GM12873 (cell line): ENCODE measurements at regions not wholly inside any gene's neighbourhood (a gene's known extent, or its start where the extent isn't known, plus 50 kb on each side); places are given as distances from the start of the nearest gene placed in this dataset.

Source experiments
- CTCF ChIP-seq: IDR thresholded peaks from 2 replicates; pipeline ENCODE4 v1.5.1; 2012; ENCODE audit warnings: low read depth, mild to moderate bottlenecking, moderate library complexity, low read length, control low read depth; ENCODE audit not compliant: insufficient read depth; ENCODE audit errors: missing control alignments

DNA sequence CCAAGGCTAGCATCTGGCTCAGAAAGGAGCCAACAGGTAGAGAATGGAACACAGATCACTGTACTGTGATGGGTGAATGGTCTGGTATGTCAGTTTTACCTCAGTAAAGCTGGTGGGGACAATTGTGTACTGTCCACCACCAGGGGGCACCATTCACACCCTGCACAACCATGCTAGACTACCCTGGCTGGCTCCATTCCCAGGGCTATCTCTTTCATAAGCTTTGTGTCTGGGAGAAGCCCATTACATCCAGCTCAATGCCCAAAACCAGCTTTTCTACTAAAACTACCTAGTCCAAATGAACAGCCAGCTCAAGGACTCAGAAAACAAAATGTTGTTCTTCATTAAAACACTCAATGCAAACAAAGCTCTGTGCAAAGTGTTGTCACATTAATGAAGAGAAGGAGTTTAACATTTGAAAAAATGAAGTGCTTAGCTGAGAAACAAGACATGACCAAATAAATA lies 62.0 kb upstream of the RASAL2 start:
- TF ChIP-seq CTCF = peak; percentile 92

DNA sequence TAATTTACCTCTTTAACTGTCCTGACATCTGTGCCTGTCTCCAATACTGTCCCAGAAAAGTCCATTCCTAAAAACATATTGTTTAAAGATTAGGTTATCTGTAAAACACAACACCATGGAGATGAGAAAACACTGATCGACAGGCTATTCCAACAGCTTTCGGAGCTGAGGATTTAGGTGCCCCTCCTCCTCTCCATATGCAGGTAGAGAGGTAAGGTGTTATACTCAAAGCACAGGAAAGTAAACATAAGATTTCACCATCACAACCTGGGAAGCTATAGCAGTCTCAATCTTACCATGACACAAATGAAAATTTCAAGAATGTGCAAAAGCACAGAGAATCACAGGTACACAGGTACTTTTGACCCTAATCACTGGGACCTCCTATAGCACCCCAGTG lies 60.9 kb upstream of the RASAL2 start:
- TF ChIP-seq CTCF = no peak

DNA sequence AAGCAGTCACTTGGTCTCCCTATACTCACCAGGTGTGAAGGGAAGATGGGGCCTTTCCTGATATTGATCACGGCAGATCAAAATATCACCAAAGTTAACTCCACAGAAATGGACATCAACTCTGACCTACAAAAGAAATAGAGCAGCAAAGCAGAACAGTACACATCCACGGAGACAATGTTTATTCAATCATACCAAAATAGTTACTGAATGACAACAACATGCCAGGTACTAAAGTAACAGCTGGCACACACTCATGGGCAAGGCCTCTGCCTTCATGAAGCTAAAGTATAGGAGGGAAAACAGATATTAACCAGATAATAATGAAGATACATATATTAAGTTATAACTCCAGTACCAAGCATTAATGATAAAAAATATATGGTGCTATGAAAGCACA lies 59.2 kb upstream of the RASAL2 start:
- no peak for TF ChIP-seq CTCF

DNA sequence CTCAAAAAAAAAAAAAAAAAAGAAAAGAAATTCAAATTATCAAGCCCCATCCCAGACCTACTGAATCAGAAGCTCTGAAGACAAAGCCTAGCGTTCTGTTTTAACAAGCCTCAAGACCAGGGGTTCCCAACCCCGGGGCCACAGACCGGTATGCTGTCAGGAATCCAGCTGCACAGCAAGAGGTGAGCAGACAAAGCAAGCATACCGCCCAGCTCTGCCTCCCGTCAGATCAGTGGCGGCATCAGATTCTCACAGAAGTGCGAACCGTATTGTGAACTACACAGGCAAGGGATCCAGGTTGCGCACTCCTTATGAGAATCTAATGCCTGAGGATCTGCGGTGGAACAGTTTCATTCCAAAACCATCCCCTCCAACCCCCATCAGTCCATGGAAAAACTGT lies 57.8 kb upstream of the RASAL2 start:
- no peak for TF ChIP-seq CTCF

DNA sequence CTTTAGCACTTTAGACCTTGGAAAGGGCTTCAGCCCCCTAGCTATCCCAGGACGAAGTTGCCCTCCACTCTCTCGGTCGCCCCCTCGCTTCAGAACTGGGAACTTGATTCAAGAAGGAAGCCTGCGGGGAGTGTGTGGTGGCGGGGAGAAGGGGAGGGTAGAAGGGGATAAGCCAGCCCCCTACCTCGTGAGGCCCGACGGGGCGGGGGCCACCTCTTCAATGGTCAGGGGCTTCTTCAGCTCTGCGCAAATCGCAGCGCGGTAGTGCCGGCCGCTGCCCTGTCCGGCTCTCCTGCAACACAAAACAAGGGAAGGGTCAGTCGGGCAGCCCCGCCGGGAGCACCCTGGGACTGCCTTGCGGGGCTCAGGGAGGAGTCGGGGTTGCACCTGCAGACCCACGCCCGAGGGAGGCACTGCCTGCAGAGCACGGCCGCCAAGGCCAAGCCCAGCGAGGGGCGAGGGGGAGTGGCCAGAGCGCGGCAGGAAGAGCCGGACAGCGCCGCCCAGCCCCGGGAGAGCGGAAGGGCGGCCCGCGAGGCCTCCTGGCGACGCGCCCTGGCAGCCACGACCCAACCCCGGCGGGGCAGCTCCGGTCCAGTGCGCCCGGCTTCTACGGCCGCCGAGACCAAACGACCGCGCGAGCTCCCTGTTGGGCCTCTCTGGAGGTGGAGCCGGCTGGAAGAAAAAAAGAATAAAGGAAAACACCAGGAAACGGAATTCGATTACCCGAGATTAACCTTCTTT lies 56.2 kb upstream of the RASAL2 start:
- no peak for TF ChIP-seq CTCF

DNA sequence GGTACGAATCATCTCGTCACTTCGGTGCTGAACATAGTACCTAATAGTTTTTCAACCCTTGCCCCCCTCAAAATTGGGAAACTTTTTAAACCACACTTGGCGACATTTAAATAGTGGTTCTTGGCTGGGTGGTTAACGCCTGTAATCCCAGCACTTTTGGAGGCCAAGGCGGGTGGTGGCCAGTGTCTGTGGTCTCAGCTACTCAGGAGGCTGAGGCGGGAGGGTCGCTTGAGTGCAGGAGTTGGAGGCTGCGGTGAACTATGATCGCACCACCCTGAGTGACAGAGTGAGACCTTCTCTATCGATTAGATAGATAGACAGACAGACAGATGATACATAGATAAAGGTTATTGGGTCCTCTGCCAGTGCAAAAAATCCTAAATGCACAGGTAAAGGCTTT lies 55.5 kb upstream of the RASAL2 start:
- TF ChIP-seq CTCF = no peak

DNA sequence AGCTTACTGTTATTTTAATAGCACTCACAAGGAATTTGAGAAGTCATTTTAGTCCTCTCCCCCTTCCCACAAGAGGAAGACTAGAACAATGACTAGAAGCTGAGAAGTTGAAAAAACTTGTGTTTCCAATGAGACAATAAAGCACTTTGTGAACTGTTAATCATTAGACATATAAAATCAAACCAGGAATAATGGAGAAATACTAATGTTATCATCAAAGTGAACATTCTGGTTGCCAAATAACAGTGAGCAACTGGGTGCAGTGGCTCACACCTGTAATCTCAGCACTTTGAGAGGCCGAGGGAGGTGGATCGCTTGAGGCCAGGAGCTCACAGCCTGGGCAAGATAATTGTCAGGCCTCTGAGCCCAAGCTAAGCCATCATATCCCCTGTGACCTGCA lies 54.0 kb upstream of the RASAL2 start:
- TF ChIP-seq CTCF = no peak
